Memory B cell (primary cell): ENCODE measurements at regions not wholly inside any gene's neighbourhood (a gene's known extent, or its start where the extent isn't known, plus 50 kb on each side); places are given as distances from the start of the nearest gene placed in this dataset.

ENCODE experiments used
- ATAC-seq: fragments of 150-1000 bp; cut with Tn5 transposase; 2 replicates; pipeline ENCODE4 v1.10.0; 2021; ENCODE audit warnings: low read depth, mild to moderate bottlenecking, moderate library complexity
- DNase-seq, 2 donors: peaks; one replicate each; pipeline ENCODE4 v3.0.0; 2022; ENCODE audit warnings: low spot score in 2 of 2
- H3K27ac Mint-ChIP-seq: one replicate; pipeline ENCODE4 v1.8.0; 2022; ENCODE audit warnings: mild to moderate bottlenecking, moderate library complexity, mixed read lengths
- H3K27me3 Mint-ChIP-seq: one replicate; pipeline ENCODE4 v1.8.0; 2022; ENCODE audit warnings: mixed read lengths
- H3K36me3 Mint-ChIP-seq: one replicate; pipeline ENCODE4 v1.8.0; 2022; ENCODE audit warnings: mild to moderate bottlenecking, mixed read lengths
- H3K4me1 Mint-ChIP-seq: one replicate; pipeline ENCODE4 v1.8.0; 2022; ENCODE audit warnings: mixed read lengths
- H3K4me3 Mint-ChIP-seq: one replicate; pipeline ENCODE4 v1.8.0; 2022; ENCODE audit warnings: mild to moderate bottlenecking, moderate library complexity, mixed read lengths
- H3K9me3 Mint-ChIP-seq: one replicate; pipeline ENCODE4 v1.8.0; 2022; ENCODE audit warnings: mixed read lengths

DNA sequence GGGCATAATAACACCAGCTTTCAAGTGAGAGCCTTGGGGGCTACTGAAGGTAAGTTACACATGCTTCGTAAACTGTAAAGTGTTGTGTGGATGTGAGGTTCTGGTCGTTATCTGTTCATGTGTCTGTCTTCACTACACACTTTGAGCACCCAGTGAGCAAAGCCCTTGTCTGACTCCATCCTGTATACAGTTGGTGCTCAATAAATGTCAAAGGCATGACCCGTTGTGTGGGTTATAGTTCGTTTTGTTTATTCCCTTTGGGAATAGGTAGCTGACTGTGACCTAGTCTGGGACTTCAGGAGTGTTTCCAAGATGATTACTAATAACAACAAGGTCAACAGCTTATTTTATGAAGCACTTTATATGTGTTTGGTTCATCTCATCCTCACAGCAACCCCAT is 146.9 kb downstream of the MIAT start:
- no peaks in the 10 kb centered on the region for H3K4me1 Mint-ChIP-seq
- no peaks in the 10 kb centered on the region for H3K27me3 Mint-ChIP-seq
- H3K9me3 Mint-ChIP-seq = no peaks in the 10 kb centered on the region
- ATAC-seq (no peak), DNase-seq (no peak)
- no peak overlapping the region for H3K27ac Mint-ChIP-seq
- H3K36me3 Mint-ChIP-seq = peaks cover 5% of the 10 kb centered on the region
- H3K4me3 Mint-ChIP-seq = no peak overlapping the region

DNA sequence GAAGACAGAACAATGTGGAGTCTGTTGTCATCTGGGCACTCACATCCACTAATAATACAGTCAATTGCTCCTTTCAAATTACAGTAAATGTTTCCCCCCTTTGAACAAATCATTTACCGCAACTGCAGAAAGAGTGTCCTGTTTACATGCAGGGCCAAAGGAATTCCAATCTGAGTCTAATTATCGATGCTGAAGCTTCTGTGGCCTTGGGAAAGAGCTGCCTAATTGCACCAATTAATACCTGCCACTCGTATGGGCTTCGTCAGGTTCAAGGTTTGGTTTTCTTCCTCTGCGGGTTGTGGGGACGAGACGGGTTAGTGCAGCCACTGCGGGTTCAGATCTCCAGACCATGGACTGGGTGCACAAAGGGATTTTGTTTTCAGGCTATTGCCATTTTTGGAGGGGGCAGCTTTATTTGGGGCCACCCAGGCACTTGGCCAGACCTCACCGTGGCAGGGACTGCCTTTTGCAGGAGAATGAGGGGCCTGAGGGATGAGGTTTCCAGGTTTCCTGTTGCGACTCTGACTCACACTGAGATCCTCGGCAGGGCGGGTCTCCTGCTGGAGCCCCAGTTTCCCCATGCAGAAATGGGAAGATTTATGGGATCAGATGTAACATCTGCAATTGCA is 147.6 kb downstream of the MIAT start:
- H3K4me3 Mint-ChIP-seq = no peak overlapping the region
- no peaks in the 10 kb centered on the region for H3K9me3 Mint-ChIP-seq
- ATAC-seq (no peak), DNase-seq (no peak)
- H3K4me1 Mint-ChIP-seq = no peaks in the 10 kb centered on the region
- no peaks in the 10 kb centered on the region for H3K27me3 Mint-ChIP-seq
- peaks cover 3% of the 10 kb centered on the region for H3K36me3 Mint-ChIP-seq
- H3K27ac Mint-ChIP-seq = no peak overlapping the region

DNA sequence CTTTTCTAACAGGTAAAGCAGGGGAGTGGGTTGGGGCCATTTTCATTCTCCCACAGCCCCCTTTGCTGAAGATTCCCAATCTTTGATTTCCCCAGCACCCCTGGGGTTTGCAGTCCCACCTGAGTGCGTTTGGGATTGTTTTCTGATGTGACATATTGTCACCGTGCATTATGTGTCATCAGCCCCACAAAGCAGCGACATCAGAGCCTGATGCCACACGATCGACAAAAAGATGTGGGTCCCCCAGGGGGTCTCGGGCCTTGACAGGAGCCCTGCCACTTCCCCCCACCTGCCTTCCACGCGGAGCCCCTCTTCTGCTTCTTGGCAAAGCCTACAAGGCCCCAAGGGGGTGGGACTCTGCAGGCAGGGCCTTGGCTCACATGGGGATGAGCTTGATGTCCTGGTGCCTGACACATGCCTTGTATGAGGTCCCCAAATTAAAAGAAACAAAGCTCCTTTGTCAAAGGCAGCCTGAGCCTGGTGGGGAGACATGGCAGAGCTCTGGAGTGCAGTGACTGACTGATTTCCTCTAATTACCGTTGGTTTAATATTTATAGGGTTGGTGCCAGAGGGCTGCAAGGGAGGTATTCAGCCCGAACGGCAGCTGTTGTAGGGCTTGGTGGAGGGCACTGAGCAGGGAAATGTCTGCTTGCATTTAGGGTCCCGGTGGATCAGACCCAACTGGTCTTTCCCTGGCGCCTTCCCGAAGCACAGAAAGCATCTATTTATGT is 149.2 kb downstream of the MIAT start:
- no peaks in the 10 kb centered on the region for H3K4me1 Mint-ChIP-seq
- H3K36me3 Mint-ChIP-seq = peaks cover 6% of the 10 kb centered on the region
- no peaks in the 10 kb centered on the region for H3K9me3 Mint-ChIP-seq
- no peak overlapping the region for H3K27ac Mint-ChIP-seq
- ATAC-seq (no peak), DNase-seq (no peak)
- H3K27me3 Mint-ChIP-seq = no peaks in the 10 kb centered on the region
- H3K4me3 Mint-ChIP-seq = no peak overlapping the region

DNA sequence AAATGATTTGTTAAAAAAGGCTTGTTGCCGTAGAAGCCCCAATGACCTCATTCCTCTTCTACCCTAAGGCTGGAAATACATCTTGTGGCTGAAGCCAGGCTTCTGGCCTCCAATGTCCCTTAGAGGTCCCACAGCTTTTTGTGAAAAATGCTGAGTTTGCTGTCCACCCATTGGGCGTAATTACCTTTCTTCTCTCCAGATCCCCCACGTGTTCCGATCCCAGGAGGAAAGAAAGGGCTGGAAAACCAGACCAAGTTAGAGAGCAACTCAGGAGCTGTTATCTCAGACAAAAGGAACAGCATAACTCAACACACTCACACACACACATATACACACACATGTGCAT is 154.2 kb downstream of the MIAT start:
- H3K4me1 Mint-ChIP-seq = no peaks in the 10 kb centered on the region
- peaks cover 2% of the 10 kb centered on the region for H3K9me3 Mint-ChIP-seq
- H3K27ac Mint-ChIP-seq = no peak overlapping the region
- no peak overlapping the region for H3K4me3 Mint-ChIP-seq
- no peaks in the 10 kb centered on the region for H3K27me3 Mint-ChIP-seq
- H3K36me3 Mint-ChIP-seq = peaks cover 16% of the 10 kb centered on the region
- DNase-seq (no peak), ATAC-seq (no peak)

DNA sequence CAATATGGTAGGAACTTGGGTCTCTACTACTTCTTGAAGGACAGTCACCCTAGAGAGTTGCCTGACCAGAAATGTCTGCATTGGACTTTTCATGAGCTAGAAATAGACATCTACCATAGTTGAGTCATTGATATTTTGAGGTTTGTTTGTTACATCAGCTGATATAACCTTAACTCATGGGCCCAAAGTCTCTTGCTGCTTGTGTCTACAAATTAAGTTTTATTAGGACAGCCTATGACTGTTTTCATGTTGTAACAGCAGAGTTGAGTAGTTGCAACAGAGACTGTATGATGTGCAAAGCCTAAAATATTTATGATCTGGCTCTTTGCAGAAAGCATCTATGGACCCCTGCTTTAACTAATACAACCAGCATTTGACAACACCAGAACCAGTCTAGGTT is 155.3 kb downstream of the MIAT start:
- Mint-ChIP-seq H3K9me3 (peaks cover 6% of the 10 kb centered on the region), H3K4me1 (no peaks in the 10 kb centered on the region), H3K27ac (no peak overlapping the region), H3K4me3 (no peak overlapping the region), H3K27me3 (no peaks in the 10 kb centered on the region), H3K36me3 (peaks cover 24% of the 10 kb centered on the region)
- DNase-seq = no peak
- ATAC-seq = no peak

- Mint-ChIP-seq H3K4me1 (no peaks in the 10 kb centered on the region), H3K27ac (no peak overlapping the region)
- no peak for DNase-seq
These were observed 159.3 kb downstream of the MIAT start for GRCh38 chr22:26816726-26817125.

DNA sequence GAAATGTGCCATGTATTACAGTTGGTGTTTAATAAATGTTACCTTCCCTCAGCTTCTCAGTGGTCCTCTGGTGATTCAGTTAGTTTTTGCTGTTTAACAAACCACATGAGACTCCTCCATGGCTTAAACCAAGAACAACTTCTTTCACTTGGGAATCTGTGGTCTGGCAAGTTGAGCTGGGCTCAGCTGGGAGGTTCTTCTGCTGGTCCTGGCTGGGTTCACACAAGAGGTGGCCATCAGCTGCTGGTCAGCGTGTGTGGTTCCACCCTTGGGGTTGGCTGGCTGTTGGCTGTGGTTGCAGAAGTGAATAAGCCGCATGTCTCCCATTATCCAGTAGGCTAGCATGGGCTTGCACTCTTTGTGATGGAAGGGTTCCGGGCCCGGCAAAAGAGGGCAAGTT is 160.5 kb downstream of the MIAT start:
- H3K4me3 Mint-ChIP-seq = no peak overlapping the region
- ATAC-seq (no peak), DNase-seq (no peak)
- H3K27me3 Mint-ChIP-seq = peaks cover 2% of the 10 kb centered on the region
- no peaks in the 10 kb centered on the region for H3K4me1 Mint-ChIP-seq
- H3K36me3 Mint-ChIP-seq = peaks cover 27% of the 10 kb centered on the region
- H3K27ac Mint-ChIP-seq = no peak overlapping the region
- H3K9me3 Mint-ChIP-seq = peaks cover 8% of the 10 kb centered on the region

More at GRCh38 chr22:26816726-26817125, 159.3 kb downstream of the MIAT start:
- H3K36me3 Mint-ChIP-seq = peaks cover 30% of the 10 kb centered on the region
- H3K9me3 Mint-ChIP-seq = peaks cover 8% of the 10 kb centered on the region
- H3K27me3 Mint-ChIP-seq = peaks cover 2% of the 10 kb centered on the region
- H3K4me3 Mint-ChIP-seq = no peak overlapping the region
- no peak for ATAC-seq

- DNase-seq (no peak), ATAC-seq (no peak)
- peaks cover 2% of the 10 kb centered on the region for H3K27me3 Mint-ChIP-seq
- no peak overlapping the region for H3K4me3 Mint-ChIP-seq
- peaks cover 6% of the 10 kb centered on the region for H3K9me3 Mint-ChIP-seq
- no peak overlapping the region for H3K27ac Mint-ChIP-seq
- no peaks in the 10 kb centered on the region for H3K4me1 Mint-ChIP-seq
- peaks cover 18% of the 10 kb centered on the region for H3K36me3 Mint-ChIP-seq
These were observed 164.5 kb downstream of the MIAT start for GRCh38 chr22:26821854-26822253.

DNA sequence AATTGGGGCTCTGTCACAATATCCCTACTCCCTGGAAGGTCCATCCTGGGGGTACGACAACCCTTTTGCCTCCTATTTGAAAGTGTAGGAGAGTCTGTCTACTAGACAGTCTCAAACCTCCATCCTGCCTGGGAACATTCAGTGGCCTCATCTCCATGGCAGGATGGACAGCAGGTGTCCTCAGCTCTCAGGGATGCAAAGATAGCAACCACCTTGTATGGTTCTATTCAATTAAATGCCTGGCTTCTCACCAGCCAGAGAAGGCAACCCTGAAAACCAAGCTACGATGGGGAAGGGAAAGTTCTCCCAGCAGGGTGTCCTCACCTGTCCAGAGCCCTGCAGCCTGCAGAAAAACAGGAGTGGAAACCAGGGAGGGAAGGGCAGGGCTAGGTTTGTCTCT is 164.9 kb downstream of the MIAT start:
- no peak overlapping the region for H3K27ac Mint-ChIP-seq
- H3K27me3 Mint-ChIP-seq = peaks cover 2% of the 10 kb centered on the region
- DNase-seq (no peak), ATAC-seq (no peak)
- H3K36me3 Mint-ChIP-seq = peaks cover 14% of the 10 kb centered on the region
- no peaks in the 10 kb centered on the region for H3K4me1 Mint-ChIP-seq
- peaks cover 4% of the 10 kb centered on the region for H3K9me3 Mint-ChIP-seq
- no peak overlapping the region for H3K4me3 Mint-ChIP-seq

DNA sequence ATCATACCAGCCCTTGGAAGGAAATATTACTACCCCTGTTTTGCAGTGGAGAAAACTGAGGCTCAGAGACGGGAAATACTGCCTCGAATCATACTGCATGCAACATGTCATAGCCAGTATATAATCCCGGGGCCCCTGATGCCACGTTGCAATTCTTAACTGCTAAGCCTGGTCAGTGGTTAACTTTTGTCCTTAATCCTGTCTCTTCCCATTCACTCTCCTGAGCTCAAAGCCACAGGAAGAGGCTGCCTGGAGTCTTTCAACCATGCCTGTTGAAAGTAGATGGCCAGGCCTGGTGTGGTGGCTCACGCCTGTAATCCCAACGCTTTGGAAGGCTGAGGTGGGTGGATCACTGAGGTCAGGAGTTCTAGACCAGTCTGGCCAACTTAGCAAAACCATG is 166.6 kb downstream of the MIAT start:
- DNase-seq (no peak), ATAC-seq (no peak)
- Mint-ChIP-seq H3K9me3 (no peaks in the 10 kb centered on the region), H3K27me3 (peaks cover 2% of the 10 kb centered on the region), H3K36me3 (peaks cover 6% of the 10 kb centered on the region), H3K27ac (no peak overlapping the region), H3K4me3 (no peak overlapping the region), H3K4me1 (peaks cover 3% of the 10 kb centered on the region)

- Mint-ChIP-seq H3K9me3 (no peaks in the 10 kb centered on the region), H3K36me3 (peaks cover 3% of the 10 kb centered on the region), H3K4me3 (no peak overlapping the region), H3K4me1 (peaks cover 3% of the 10 kb centered on the region), H3K27me3 (no peaks in the 10 kb centered on the region), H3K27ac (no peak overlapping the region)
- no peak for DNase-seq
- no peak for ATAC-seq
These were observed 168.9 kb downstream of the MIAT start for GRCh38 chr22:26825960-26826935.

- Mint-ChIP-seq H3K27ac (no peak overlapping the region), H3K4me1 (peaks cover 3% of the 10 kb centered on the region), H3K4me3 (no peak overlapping the region), H3K36me3 (peaks cover 3% of the 10 kb centered on the region), H3K27me3 (no peaks in the 10 kb centered on the region), H3K9me3 (no peaks in the 10 kb centered on the region)
- DNase-seq (no peak), ATAC-seq (no peak)
These were observed 170.2 kb downstream of the MIAT start for GRCh38 chr22:26827611-26828010.

DNA sequence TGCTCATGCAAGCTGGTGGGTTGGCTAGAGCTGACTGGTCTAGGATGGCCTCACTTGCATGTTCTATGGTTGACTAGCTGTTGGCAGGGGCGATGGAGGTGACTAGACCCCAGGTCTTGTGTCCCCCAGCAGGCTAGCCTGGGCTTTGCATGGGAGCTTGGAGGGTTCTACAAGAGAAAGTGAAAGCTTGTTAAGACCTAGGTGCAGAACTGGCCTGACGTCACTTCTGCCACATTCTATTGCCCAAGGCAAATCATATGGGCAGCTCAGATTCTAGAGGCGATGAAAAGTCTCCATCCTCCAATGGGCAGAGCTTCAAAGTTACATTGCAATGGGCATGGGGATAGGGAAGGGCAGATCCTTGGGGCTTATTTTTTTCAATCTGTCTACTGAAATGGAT is 170.9 kb downstream of the MIAT start:
- ATAC-seq = peak; percentile 49
- Mint-ChIP-seq H3K4me3 (no peak overlapping the region), H3K36me3 (peaks cover 3% of the 10 kb centered on the region), H3K27ac (no peak overlapping the region), H3K9me3 (no peaks in the 10 kb centered on the region), H3K4me1 (peaks cover 3% of the 10 kb centered on the region), H3K27me3 (no peaks in the 10 kb centered on the region)
- DNase-seq = no peak

DNA sequence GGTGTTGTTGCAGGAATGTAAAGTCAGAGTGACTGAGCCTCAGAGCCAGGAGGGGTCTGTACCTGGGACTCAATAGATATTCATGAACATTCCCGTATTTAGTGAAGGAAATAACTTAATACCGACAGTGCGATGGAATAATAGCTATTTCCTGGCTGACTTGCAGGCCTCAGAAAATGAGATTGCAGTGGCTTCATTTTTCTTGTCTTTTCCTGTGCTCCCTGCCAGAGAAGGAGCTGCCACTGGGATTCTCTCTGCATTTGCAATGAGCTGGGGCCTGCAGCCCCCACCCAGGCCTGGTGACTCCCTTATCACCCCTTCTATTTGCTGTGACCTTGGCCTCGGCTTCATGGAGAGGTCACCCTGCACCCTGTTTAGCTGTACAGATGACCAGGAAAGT is 173.4 kb downstream of the MIAT start:
- no peak overlapping the region for H3K27ac Mint-ChIP-seq
- H3K4me3 Mint-ChIP-seq = no peak overlapping the region
- no peak for DNase-seq
- peaks cover 3% of the 10 kb centered on the region for H3K27me3 Mint-ChIP-seq
- no peak for ATAC-seq
- peaks cover 3% of the 10 kb centered on the region for H3K36me3 Mint-ChIP-seq
- H3K4me1 Mint-ChIP-seq = peaks cover 3% of the 10 kb centered on the region
- no peaks in the 10 kb centered on the region for H3K9me3 Mint-ChIP-seq
